ENCODE measurements at regions not wholly inside any gene's neighbourhood (a gene's known extent, or its start where the extent isn't known, plus 50 kb on each side); places are given as distances from the start of the nearest gene placed in this dataset.

GRCh38 chr4:62231994-62232393 lies 1031.9 kb downstream of the ADGRL3 start:
- no peak for TF ChIP-seq CTCF (IDR thresholded peaks at IDR 0.05 in 8 of 11, conservative IDR thresholded peaks at IDR 0.05 in 3 of 11)
- no peak for TF ChIP-seq POLR2A (IDR thresholded peaks at IDR 0.05)
